22Rv1 (cell line): ENCODE measurements at regions not wholly inside any gene's neighbourhood (a gene's known extent, or its start where the extent isn't known, plus 50 kb on each side); places are given as distances from the start of the nearest gene placed in this dataset.

Experiments used
- ZFX ChIP-seq: fragments of 450-650 bp; IDR thresholded peaks from 2 replicates; pipeline ENCODE4 v1.6.1; 2017; ENCODE audit warnings: antibody characterized with exemption, borderline replicate concordance
- TF ChIP-seq, protein P1 (sequence below): fragments of 450-650 bp; IDR thresholded peaks from 2 replicates; pipeline ENCODE4 v1.5.1; 2017; ENCODE audit warnings: mild to moderate bottlenecking

DNA sequence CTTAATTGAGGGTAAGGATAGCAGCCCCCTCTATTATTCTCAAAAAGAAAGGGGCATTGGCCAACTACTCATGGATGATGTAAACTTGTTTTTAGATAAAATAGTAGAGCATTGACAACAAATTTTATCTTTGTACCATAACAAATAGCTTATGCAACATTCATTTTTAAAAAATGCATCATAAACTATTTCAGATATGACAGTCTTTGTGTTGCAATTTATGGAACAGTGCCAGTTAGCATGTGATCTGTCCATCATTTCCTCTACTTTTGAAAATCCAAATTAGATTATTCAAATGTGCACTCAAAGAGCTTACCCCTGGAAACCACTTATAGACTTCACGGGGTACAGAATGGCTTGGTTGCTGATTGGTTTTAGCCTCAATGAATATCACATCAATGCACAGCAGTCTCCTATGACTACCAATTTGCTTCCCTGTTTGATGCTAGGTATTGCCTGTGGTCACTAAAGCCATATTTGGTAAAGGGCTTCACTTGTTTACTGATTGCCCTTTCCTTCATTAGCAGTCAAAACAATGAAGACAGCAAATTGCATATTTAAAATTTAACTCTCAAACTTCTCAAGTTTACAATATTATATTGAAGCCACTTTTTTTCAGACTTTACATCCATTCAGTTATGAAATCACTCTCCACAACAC lies 274.9 kb upstream of the MGAT4C start:
- TF ChIP-seq, protein P1, sequence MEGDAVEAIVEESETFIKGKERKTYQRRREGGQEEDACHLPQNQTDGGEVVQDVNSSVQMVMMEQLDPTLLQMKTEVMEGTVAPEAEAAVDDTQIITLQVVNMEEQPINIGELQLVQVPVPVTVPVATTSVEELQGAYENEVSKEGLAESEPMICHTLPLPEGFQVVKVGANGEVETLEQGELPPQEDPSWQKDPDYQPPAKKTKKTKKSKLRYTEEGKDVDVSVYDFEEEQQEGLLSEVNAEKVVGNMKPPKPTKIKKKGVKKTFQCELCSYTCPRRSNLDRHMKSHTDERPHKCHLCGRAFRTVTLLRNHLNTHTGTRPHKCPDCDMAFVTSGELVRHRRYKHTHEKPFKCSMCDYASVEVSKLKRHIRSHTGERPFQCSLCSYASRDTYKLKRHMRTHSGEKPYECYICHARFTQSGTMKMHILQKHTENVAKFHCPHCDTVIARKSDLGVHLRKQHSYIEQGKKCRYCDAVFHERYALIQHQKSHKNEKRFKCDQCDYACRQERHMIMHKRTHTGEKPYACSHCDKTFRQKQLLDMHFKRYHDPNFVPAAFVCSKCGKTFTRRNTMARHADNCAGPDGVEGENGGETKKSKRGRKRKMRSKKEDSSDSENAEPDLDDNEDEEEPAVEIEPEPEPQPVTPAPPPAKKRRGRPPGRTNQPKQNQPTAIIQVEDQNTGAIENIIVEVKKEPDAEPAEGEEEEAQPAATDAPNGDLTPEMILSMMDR = no peak
- TF ChIP-seq ZFX = no peak
